HEK293T (cell line): ENCODE measurements at regions not wholly inside any gene's neighbourhood (a gene's known extent, or its start where the extent isn't known, plus 50 kb on each side); places are given as distances from the start of the nearest gene placed in this dataset.

Source experiments
- CTBP1 ChIP-seq: fragments of 450-650 bp; IDR thresholded peaks from 2 replicates; pipeline ENCODE4 v1.6.1; 2016; ENCODE audit warnings: borderline replicate concordance
- ELF4 ChIP-seq: fragments of 450-650 bp; IDR thresholded peaks from 2 replicates; pipeline ENCODE4 v1.6.1; 2017; ENCODE audit warnings: antibody characterized with exemption
- FOXK2 ChIP-seq: fragments of 450-650 bp; IDR thresholded peaks from 2 replicates; pipeline ENCODE4 v1.6.1; 2016; ENCODE audit warnings: mild to moderate bottlenecking
- FOXM1 ChIP-seq: fragments of 450-650 bp; IDR thresholded peaks from 2 replicates; pipeline ENCODE4 v1.6.1; 2017; ENCODE audit warnings: mild to moderate bottlenecking, borderline replicate concordance
- PKNOX1 ChIP-seq: fragments of 450-650 bp; IDR thresholded peaks from 2 replicates; pipeline ENCODE4 v1.6.1; 2016
- SP1 ChIP-seq: fragments of 450-650 bp; IDR thresholded peaks from 2 replicates; pipeline ENCODE4 v1.6.1; 2017
- SUZ12 ChIP-seq: fragments of 450-650 bp; IDR thresholded peaks from 2 replicates; pipeline ENCODE4 v1.6.1; 2016; ENCODE audit warnings: mild to moderate bottlenecking
- TARDBP ChIP-seq: fragments of 450-650 bp; IDR thresholded peaks from 2 replicates; pipeline ENCODE4 v1.6.1; 2016

- no peak for TF ChIP-seq CTBP1
- TF ChIP-seq SUZ12: no peak
- TF ChIP-seq SP1: no peak
- TF ChIP-seq FOXK2: no peak
- TF ChIP-seq PKNOX1: no peak
- no peak for TF ChIP-seq ELF4
- TF ChIP-seq TARDBP: no peak
- no peak for TF ChIP-seq FOXM1
Observed at GRCh38 chr5:141777711-141778110, 95.7 kb upstream of the ARAP3 start.
